Suprapubic skin (tissue), 4 donors: ENCODE measurements at regions not wholly inside any gene's neighbourhood (a gene's known extent, or its start where the extent isn't known, plus 50 kb on each side); places are given as distances from the start of the nearest gene placed in this dataset.

Experiments
- DNase-seq, 2 donors: peaks; one replicate each; pipeline ENCODE4 v3.0.0-alpha.2; 2019; ENCODE audit warnings: low spot score in 2 of 2
- H3K27ac ChIP-seq: fragments of 200-600 bp; sonication (generic); one replicate; pipeline ENCODE4 v1.5.1; 2019
- H3K27me3 ChIP-seq: fragments of 200-600 bp; sonication (generic); one replicate; pipeline ENCODE4 v1.5.1; 2019
- H3K36me3 ChIP-seq: fragments of 200-600 bp; sonication (generic); one replicate; pipeline ENCODE4 v1.5.1; 2019
- H3K4me1 ChIP-seq: fragments of 200-600 bp; sonication (generic); one replicate; pipeline ENCODE4 v1.5.1; 2019
- H3K4me3 ChIP-seq: fragments of 200-600 bp; sonication (generic); one replicate; pipeline ENCODE4 v1.5.1; 2019; ENCODE audit warnings: mild to moderate bottlenecking
- H3K9me3 ChIP-seq: fragments of 200-600 bp; sonication (generic); one replicate; pipeline ENCODE4 v1.5.1; 2019
- EP300 ChIP-seq: sonication (generic); formaldehyde crosslinking; IDR thresholded peaks from one replicate; pipeline ENCODE4 v1.6.1; 2017; ENCODE audit warnings: antibody characterized with exemption
- POLR2A ChIP-seq, 2 donors: fragments of 450-650 bp; IDR thresholded peaks; one replicate each; pipeline ENCODE4 v1.6.1; 2017; ENCODE audit warnings: antibody characterized with exemption in 2 of 2, mild to moderate bottlenecking in 2 of 2, moderate library complexity in 2 of 2
- POLR2AphosphoS5 ChIP-seq, 3 donors: sonication (generic); formaldehyde crosslinking; IDR thresholded peaks; one replicate each; pipeline ENCODE4 v1.6.1; 2017; ENCODE audit warnings: antibody characterized with exemption in 3 of 3
- WGBS: methylation state at CpG from one replicate; pipeline ENCODE4 v1.1.5; 2018; 5-methylcytosine and 5-hydroxymethylcytosine counted together
- TF ChIP-seq, protein P1 (sequence below), 2 donors: fragments of 200-600 bp in 1 of 2; fragments of 450-650 bp in 1 of 2; sonication (generic) in 1 of 2; IDR thresholded peaks; one replicate each; pipeline ENCODE4 v1.5.1; 2016 to 2019; ENCODE audit warnings: antibody characterized with exemption in 2 of 2, mild to moderate bottlenecking in 1 of 2, moderate library complexity in 1 of 2

DNA sequence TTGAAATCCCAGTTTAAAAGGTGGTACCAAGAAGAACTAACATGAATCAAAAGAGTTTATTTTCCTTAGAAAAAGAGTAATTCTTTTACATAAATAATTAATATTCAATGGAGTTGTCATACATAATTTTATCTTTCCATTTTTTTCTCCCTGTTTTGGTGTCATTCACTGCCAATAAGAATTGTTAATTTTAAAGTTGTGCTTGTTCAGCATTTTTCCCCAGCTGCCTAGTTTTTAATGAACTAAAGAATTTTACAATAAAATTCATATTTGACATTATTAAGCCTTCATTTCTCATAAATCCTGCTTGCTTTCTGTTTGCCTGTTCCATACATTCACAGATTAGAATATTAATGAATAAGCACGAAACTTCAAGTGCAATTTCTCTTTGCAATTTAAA, 393.6 kb downstream of the GRXCR1 start:
- 35% methylated on average over 1 of the region's 1 CpG for WGBS
- TF ChIP-seq, protein P1, sequence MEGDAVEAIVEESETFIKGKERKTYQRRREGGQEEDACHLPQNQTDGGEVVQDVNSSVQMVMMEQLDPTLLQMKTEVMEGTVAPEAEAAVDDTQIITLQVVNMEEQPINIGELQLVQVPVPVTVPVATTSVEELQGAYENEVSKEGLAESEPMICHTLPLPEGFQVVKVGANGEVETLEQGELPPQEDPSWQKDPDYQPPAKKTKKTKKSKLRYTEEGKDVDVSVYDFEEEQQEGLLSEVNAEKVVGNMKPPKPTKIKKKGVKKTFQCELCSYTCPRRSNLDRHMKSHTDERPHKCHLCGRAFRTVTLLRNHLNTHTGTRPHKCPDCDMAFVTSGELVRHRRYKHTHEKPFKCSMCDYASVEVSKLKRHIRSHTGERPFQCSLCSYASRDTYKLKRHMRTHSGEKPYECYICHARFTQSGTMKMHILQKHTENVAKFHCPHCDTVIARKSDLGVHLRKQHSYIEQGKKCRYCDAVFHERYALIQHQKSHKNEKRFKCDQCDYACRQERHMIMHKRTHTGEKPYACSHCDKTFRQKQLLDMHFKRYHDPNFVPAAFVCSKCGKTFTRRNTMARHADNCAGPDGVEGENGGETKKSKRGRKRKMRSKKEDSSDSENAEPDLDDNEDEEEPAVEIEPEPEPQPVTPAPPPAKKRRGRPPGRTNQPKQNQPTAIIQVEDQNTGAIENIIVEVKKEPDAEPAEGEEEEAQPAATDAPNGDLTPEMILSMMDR (IDR thresholded peaks at IDR 0.05): no peak
- no peak for DNase-seq
- no peaks in the 10 kb centered on the region for H3K36me3 ChIP-seq
- H3K27me3 ChIP-seq: no peaks in the 10 kb centered on the region
- no peak overlapping the region for H3K4me3 ChIP-seq
- no peak overlapping the region for H3K27ac ChIP-seq
- H3K9me3 ChIP-seq: no peaks in the 10 kb centered on the region
- no peaks in the 10 kb centered on the region for H3K4me1 ChIP-seq

GRCh38 chr4:43296946-43297528, 404.5 kb downstream of the GRXCR1 start:
- Histone ChIP-seq H3K4me3 (no peak overlapping the region), H3K4me1 (no peaks in the 10 kb centered on the region), H3K36me3 (no peaks in the 10 kb centered on the region), H3K27me3 (no peaks in the 10 kb centered on the region), H3K9me3 (peaks cover 3% of the 10 kb centered on the region), H3K27ac (no peak overlapping the region)
- WGBS: 95% methylated on average over 2 of the region's 2 CpGs
- TF ChIP-seq POLR2A (IDR thresholded peaks at IDR 0.05): no peak
- TF ChIP-seq POLR2AphosphoS5 (IDR thresholded peaks at IDR 0.05): no peak
- TF ChIP-seq, protein P1 (IDR thresholded peaks at IDR 0.05): no peak
- TF ChIP-seq EP300: no peak
- DNase-seq: no peak

- TF ChIP-seq, protein P1 (IDR thresholded peaks at IDR 0.05): no peak
- TF ChIP-seq EP300 (no peak), POLR2A (IDR thresholded peaks at IDR 0.05) (no peak), POLR2AphosphoS5 (IDR thresholded peaks at IDR 0.05) (no peak)
- Histone ChIP-seq H3K4me3 (no peak overlapping the region), H3K36me3 (no peaks in the 10 kb centered on the region), H3K27ac (no peak overlapping the region), H3K4me1 (no peaks in the 10 kb centered on the region), H3K27me3 (no peaks in the 10 kb centered on the region), H3K9me3 (no peaks in the 10 kb centered on the region)
- DNase-seq: no peak
- 74% methylated on average over 1 of the region's 1 CpG for WGBS
Measured at GRCh38 chr4:43316813-43317212, 424.3 kb downstream of the GRXCR1 start.

- Histone ChIP-seq H3K27me3 (no peaks in the 10 kb centered on the region), H3K4me3 (no peak overlapping the region), H3K9me3 (no peaks in the 10 kb centered on the region), H3K27ac (no peak overlapping the region), H3K36me3 (no peaks in the 10 kb centered on the region), H3K4me1 (no peaks in the 10 kb centered on the region)
- no peak for DNase-seq
- TF ChIP-seq POLR2AphosphoS5 (IDR thresholded peaks at IDR 0.05) (no peak), POLR2A (IDR thresholded peaks at IDR 0.05) (no peak), EP300 (no peak)
- TF ChIP-seq, protein P1 (IDR thresholded peaks at IDR 0.05): no peak
- WGBS: 44% methylated on average over 4 of the region's 4 CpGs
Measured at GRCh38 chr4:43325220-43325967, 432.9 kb downstream of the GRXCR1 start.

DNA sequence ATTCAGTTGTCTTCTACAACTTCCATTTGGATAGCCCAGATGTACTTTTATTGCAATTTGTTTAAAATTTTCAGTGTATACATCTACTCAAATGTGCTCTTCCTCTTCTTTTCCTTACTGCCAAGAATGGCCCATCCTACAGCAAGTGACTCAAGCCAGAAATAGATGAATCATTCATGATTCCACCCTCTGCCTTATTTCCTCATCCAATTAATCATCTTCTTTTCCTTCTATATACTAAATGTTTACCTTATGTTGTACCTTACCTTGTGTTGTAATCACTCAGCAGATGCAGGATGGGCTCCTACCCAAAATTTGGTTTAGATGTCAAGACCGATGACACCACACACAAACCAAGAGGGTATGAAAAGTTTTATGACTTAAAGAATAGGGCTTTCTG, 437.8 kb downstream of the GRXCR1 start:
- DNase-seq: no peak
- Histone ChIP-seq H3K4me1 (no peaks in the 10 kb centered on the region), H3K36me3 (no peaks in the 10 kb centered on the region), H3K27me3 (no peaks in the 10 kb centered on the region), H3K9me3 (no peaks in the 10 kb centered on the region), H3K4me3 (no peak overlapping the region), H3K27ac (no peak overlapping the region)
- no peak for TF ChIP-seq EP300
- WGBS: 97% methylated on average over 1 of the region's 1 CpG
